HG02884 (cell line): ENCODE measurements at regions not wholly inside any gene's neighbourhood (a gene's known extent, or its start where the extent isn't known, plus 50 kb on each side); places are given as distances from the start of the nearest gene placed in this dataset.

ENCODE experiments used
- ATAC-seq: cut with Tn5 transposase; IDR thresholded peaks from one replicate; pipeline ENCODE4 v1.9.1; 2021; ENCODE audit warnings: mild to moderate bottlenecking, moderate library complexity; ENCODE audit not compliant: unreplicated experiment

DNA sequence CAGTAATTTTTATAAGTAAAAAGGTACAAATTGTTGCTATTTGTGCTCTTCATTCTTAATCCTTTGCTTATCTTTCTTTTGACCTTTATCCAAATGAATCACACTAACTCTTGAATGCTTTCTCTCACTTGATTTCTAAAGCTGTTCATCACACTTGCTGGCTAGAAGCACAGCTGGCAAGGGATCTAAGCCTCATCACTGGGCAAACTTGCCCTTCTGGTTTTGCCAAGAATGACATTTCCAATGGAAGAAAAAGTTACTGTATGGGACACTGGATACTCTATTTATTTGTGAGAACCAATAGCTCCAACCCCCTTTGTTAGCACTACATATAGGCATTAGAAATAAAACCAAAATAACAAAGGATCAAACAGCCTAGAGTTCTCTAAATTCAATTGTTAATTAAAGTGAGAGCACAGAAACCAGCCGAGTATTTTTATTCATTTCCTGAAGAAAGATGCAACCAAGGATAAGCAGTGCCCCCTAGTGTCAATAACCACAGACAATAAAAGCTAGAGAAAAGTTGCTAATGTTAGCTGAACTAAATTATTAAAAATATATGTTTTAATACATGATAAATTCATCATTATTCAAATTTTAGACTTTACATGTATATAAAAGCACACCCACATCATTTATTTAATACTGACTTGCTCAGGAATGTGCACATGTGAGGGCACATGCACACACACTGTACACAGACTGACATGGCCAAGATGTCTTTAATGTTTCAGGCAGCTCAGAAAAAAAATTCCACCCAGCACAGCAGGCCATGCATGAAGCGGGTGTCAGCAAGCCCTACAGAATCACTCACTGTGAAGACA is 59.8 kb upstream of the POU5F2 start:
- peak; percentile 65 for ATAC-seq

DNA sequence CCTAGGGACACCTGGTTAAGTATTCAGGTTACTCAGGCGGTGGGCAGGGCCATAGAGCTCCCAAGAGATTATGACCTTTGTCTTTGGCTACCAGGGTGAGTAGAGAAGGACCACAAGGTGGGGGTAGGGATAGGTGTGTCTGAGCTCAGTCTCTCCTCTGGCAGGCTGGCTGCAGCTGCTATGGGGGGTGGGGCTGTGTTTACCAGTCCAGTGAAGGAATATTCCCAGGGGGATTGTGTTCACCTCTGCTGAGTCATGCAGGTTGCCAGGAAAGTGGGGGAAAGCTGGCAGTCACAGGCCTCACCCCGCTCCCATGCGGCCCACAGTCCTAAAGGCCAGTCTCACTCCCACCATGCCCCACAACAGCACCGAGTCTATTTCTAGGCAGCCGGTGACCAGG is 53.6 kb upstream of the POU5F2 start:
- ATAC-seq = no peak

DNA sequence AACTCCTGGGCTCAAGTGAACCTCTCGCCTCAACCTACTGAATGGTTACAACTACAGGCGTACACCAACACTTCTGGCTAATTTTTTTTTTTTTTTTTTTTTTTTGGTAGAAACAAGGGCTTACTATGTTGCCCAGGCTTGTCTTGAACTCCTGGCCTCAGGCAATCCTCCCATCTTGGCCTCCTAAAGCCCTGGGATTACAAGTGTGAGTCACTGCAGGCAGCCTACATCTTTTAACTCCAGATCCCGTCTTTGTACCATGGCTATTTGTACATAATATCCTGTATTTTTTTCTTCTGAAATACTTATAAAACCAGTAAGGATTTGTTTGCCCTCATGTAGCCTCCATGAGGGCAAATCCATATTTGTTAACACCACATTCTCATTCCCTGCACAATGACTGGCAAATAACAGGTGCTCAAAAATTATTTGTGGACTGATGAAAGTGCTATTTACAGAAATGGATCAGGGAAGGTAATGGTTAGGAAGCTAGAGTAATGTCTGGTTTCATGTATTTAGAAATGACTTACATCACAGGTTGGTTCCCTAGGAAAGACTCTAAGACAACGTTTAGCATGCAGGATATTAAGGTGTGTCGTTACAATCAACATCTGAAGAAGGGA is 51.9 kb upstream of the POU5F2 start:
- no peak for ATAC-seq

DNA sequence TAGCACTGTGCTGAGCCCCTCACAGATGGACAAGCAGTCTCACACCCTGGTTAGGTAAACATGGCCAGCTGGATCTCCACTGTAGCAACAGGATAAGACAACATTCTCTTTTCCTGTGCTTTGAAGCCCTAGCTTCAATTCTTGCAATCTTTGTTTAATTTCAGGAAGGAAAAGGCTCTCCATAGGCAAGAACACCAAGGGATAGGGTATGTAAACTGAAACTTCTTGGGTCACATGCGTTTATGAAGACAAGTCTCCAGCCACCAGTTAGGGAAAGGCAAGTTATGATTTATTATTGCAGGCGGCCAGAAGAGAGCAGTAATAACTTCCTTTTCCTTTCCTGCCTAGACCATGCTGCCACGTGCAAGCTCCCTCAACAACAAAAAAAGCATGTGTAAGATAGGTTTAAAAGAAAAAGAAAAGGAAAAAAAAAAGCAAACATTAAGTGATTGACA is 50.1 kb upstream of the POU5F2 start:
- no peak for ATAC-seq
